GM15510 (cell line): ENCODE measurements at regions not wholly inside any gene's neighbourhood (a gene's known extent, or its start where the extent isn't known, plus 50 kb on each side); places are given as distances from the start of the nearest gene placed in this dataset.

ENCODE experiments used
- POLR2A ChIP-seq: IDR thresholded peaks from 3 replicates; pipeline ENCODE4 v1.6.1; 2011; ENCODE audit warnings: borderline replicate concordance; ENCODE audit not compliant: insufficient read length; ENCODE audit errors: extremely low read depth

DNA sequence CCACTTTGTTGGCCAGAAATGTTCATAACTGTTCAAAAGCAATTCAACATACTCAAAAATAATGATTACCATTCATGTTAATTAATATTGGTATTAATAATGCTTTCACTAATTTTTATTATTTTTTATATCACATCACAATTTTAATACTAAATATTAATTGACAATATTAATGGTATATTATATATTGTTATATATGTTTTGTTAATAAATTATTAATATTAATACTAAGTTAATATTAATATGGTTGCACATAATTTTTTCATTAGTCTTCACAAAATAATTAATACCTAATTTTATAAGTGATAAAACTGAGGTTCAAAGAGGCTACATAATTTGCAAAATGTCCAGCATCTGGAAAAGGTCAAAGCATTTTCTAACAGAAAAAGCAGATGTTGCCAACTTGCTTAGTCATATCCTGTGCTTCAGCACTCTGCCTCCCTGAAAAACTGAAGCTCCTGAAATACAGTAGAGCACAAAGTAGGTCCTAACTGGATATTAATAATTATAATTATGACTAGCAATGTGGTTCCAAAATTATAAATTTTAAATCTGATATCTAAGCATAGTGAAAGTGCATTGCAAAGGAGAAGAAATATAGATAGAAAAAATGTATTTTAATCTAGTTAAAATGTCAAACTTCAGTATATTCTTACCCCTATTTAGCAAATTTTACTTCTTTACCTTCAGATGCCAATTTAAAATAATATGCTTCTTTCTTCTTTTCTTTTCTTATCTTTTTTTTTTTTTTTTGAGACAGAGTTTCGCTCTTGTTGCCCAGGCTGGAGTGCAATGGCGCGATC is 123.2 kb upstream of the TNFSF4 start:
- no peak for TF ChIP-seq POLR2A

DNA sequence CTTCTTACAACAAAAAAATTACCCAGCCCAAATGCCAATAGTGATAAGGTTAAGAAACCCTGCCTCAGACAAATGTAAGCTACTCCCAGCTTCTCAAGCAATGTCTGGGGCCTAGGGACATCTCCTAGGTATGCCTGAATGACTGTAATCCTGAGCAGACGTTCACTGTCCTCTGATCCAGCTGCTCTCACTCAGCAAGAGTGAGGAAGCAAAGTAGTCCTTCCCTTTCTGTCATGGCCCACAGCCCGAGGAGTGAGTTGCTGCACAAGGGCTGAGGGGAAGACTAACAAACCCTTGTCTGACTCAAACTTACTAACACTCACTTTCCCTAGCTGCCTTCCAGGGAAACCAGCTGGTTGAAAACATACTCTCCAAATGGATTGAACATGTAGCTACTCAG is 124.9 kb upstream of the TNFSF4 start:
- no peak for TF ChIP-seq POLR2A

DNA sequence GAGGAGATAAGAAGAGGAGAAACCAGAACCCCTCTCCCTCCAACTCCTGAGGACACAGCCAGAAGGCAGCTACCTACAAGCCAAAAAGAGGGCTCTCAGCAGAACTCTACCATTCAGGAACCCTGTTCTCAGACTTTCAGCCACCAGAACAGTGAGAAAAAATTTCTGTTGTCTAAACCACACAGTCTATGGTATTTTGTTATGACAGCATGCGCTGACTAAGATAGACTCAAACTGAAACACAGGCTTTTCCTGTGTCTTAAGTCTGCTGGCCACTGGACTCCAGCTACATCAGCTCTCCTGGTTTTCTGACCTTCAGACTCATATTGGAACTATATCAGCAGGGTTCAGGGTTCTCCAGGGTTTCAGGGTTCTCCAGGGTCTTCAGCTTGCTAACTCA is 126.5 kb upstream of the TNFSF4 start:
- no peak for TF ChIP-seq POLR2A

DNA sequence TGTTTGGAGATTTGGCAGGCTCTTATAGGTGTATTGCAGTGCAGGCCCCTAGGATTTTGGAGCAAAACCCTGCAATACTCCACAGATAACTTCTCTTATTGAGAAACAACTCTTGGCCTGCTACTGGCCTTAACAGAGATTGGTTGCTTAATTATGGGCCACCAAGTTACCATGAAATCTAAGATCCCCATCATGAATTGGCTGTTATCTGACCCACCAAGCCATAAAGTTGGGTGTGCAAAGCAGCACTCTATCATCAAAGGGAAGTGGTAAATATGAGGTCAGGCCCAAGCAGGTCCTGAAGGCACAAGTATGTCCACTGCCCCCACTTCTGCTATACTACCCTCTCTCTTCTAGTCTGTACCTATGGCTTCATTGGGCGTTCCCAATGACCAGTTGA is 130.0 kb upstream of the TNFSF4 start:
- no peak for TF ChIP-seq POLR2A

DNA sequence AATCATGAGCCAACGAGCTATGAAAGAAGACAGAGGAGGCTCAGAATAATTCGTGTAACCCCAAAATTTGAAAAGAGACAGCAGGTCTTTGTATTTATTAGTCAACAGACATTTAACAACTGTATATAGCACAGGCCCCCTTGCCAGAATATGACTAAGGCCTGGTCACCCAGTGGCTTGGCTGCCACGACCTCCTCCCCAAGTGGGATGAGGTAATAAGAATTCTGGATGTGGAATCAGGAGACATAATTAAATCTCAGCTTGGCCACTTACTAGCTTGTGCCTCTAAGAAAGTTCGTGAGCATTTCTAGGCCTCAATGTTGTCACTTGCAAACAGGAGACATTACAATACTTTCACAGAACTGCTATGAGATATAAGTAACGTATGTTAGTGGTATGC is 134.2 kb upstream of the TNFSF4 start:
- no peak for TF ChIP-seq POLR2A

DNA sequence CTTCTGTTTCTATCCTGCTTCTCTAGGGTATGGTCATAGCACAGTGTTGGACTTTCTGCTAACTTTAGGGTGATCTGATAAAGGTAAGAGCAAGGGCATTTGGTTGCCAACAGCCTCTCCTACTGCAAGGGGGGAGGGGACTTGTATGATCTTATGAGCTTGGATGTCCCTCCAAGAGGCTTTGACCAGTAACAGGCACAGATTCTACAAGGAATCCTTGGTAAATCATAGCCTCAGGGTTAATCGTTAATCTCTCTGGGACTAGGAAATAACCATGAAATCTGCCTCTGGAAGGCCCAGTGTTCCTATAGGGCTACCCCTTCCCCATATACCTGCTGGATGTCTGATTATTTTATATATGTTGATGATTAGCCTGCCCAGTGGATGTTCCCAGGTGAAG is 134.8 kb upstream of the TNFSF4 start:
- no peak for TF ChIP-seq POLR2A

DNA sequence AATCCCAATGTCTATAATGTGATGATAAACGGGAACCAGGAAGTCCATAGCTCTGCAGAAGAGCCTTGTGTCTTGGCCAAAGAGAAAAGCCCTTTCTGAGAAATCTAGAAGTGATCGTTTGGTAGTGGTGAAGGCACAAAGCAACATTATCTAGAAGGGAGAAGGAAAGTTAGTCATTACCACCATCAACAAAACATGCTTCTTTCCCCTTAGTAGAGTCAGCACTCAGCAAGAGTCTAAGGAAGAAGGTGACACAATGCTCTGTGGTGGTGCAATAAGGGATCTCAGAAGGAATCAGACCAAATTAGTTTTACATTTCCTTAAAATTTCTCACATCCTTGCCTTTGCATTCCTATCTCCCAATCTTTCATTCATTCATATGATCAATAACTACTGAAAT is 134.4 kb upstream of the PRDX6 start:
- no peak for TF ChIP-seq POLR2A

DNA sequence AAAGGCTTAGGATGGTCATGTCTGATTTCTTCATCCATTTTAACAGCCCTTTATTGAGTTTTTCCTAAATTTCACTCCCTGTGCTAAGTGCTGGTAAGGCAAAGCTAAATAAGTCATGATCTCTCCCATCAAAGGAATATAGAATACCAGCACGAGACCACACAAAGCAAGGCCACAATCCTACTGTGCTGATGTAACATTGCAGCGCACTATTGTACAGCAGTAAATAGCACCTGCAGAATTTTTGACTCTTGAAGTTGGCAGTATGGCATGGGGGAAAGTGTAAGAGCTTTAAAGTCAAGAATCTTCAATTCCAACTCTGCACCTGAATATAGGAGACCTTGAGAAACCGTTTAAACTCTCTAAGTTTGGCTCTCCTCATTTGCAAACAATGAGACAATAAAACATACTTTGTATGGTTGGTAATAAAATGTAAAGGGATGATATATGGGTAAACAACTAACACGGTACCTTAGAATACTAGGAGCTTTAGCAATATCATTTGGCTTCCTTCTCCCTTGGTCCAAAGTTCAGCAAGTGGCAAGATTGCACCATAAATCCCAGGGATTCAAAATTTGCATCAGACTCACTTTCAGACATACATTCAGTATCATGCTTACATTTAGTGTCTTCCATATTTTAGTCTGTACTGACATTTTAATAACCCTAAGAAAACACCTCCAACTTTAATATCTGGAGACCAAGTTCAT is 132.9 kb upstream of the PRDX6 start:
- no peak for TF ChIP-seq POLR2A

DNA sequence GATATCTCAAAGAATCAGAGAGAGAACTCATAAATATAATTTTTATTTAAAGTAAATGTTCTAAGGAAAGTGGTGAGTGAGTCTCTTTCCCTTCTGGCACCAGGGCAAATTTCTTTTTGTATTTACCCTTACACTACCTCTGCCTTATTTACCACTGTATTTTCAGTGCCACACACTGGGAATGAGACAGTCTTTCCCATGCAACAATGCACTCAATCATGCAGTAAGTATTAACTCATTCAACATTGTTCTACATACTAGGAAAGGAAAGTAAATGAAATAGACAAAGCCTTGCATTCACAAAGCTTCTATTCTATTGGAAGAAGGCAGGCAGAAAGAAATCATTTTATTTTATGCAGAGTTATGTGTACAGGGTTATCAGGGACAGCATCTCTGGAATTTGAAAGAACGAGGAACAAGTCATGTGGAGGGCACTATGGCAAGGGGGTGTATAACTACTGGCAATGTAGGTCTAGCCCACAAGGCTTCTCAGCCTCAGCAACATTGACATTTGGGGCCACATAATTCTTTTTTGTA is 129.8 kb upstream of the PRDX6 start:
- TF ChIP-seq POLR2A, result no peak

DNA sequence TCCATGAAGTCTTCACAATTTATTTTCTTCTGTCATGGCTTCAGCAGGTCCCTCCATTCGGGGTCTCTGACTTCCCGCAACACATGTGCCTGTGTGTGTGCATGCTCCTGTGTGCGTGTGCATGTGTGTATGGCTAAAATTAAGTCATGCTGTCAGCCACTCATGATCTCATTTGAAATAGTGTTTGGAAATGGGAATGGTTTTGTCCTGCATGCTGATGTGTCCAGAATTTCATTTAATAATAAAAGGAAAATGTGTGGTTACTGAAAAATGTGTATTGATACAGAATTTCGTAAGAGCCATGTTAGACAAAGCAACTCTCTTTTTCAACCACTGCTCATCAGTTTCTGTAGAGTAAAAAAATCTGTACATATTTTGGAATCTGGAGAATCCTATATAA is 123.8 kb upstream of the PRDX6 start:
- TF ChIP-seq POLR2A, result no peak

DNA sequence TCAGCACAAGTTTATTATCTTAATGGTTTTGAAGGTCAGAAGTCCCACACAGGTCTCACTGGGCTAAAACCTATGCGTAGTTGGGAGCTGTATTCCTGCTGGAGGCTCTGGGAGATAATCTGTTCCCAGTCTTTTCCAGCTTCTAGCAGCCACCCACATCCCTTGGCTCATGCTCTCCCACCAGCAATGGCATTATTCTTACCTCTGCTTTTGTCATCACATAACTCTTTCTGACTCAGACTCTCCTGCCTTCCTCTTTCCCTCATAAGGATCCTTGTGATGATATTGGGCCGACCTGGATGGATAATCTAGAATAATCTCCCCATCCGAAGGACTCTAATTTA is 122.2 kb upstream of the PRDX6 start:
- TF ChIP-seq POLR2A, result no peak

DNA sequence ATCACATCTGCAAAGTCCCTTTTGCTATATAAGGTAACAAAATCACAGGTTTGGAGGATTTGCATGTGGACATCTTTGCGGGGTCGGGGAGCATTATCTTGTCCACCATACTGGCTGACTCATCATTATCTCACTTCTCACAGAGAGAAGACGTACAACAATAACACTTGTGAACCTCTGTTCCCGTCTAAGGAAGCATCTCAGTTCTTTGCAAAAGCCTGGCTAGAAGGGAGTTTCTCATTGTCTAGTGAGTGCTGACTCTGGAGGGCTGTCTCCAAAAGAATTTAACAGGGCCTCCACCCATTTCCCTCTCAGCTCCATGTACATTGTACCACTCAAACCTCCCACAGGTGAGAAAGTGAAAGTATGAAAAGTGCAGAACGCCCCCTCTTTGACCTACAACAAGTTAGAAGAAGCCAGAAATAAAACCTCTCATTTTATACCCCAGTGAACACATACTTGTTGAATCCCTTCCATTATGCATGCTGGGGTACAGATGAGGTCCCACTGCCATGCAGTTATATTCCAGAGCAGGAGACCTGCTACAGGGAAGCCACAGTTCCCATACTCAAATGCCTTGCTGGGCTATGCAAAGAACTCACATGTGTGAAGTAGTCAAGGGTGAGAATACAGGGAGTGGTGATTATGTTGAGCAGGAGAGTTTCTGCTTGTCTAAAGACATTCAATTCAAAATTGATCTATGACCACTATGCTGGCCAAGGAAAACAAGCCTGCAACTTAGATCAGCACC is 121.7 kb upstream of the PRDX6 start:
- TF ChIP-seq POLR2A, result no peak

DNA sequence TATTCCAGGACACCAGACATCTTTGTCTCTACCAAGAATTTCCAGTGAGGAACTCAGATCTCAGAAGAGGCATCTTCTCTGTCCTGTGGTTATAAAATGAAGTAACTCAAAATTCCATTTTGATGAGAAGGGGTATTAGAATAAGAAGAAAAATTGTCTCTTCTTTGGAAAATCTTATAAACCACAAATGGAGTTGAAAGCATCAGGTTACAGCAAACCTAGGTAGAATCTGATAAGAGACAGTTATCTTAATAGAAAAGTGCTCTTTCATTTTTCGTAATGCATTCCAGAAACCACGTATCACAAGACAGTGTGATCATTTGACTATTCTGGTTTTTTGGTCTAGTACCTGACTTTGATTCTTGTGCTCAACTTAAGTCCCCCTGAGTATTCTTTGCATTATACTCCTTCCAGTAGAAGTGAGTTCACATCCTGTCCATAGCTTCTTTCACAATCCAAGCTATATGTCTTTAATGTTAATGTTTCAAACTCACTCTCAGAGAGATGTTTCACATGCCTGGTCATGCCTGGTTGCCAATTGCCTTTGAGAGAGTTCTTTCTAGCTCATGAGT is 120.9 kb upstream of the PRDX6 start:
- TF ChIP-seq POLR2A, result no peak

DNA sequence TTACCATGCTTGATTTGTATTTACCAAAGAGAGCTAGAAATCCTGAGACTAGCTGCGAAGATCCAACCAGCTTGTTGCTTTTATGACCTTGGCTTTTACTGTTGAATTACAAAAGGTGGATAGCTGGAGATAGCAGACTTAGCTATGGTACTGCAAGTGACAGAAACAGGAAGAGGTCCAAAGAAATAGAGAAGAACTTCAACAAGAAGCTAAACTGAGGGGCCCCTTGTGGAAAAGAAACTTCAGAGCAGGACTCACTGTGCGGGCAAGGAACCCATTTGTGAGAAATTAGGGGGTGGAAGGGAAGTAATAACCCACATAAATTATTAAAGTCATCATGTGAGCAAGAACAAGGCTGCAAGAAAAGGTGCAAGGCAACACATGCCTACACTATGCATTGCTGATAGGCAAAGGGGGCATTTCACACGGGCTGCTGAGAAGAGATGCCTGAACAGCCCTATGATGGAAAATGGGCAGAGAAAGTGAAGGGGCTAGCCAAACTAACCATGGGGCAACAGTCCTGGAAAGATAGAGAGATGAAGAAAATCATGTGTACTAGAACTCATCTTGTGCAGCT is 116.6 kb upstream of the PRDX6 start:
- TF ChIP-seq POLR2A, result no peak

DNA sequence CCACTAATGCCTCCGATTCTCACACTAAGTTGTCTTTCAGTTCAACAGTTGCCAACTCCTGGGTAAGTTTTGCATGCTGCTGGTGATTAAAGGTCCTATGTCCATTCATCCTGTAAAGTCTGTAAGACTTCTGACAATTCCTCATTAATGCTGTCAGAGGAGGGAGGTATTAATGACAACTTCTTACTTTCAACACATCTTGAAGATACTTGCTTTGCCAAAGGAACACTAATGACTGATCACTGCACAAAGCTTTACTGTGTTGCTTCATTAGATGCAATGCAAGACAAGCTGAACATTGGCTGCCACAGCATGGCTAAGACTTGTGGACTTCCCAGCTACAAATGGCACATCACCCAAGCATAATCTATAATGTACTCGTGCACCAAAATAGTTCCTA is 114.6 kb upstream of the PRDX6 start:
- no peak for TF ChIP-seq POLR2A
